ENCODE measurements at regions not wholly inside any gene's neighbourhood (a gene's known extent, or its start where the extent isn't known, plus 50 kb on each side); places are given as distances from the start of the nearest gene placed in this dataset.

- TF ChIP-seq SMC3 (IDR thresholded peaks at IDR 0.05) (no peak), SREBF2 (IDR thresholded peaks at IDR 0.05) (no peak), KDM5A (IDR thresholded peaks at IDR 0.05) (no peak)
- DNase-seq (ENCODE audit: low read depth in 1 of 2, low spot score in 1 of 2) = no peak
- no peak for ATAC-seq
- H3K9me3 ChIP-seq = no peaks in the 10 kb centered on the region
- WGBS (ENCODE audit: missing lambda C conversion rate) = 38% methylated on average over 15 of the region's 15 CpGs
- CTCF ChIA-PET = interaction anchor here (0.8 to 4.2 kb wide), 5 partner anchors 12 to 113 kb away, joined by 3 to 22 read pairs (median 3); no protein-coding TSS in a partner anchor
- H3K27ac ChIP-seq = no peak overlapping the region
- POLR2A ChIA-PET = no interaction called here
- no peaks in the 10 kb centered on the region for H3K4me1 ChIP-seq
- H3K4me3 ChIP-seq = no peak overlapping the region
- FAIRE-seq = no peak
- H3K4me2 ChIP-seq = no peak overlapping the region
Observed at GRCh38 chr12:130031041-130031440, 127.2 kb upstream of the TMEM132D start.

GRCh38 chr12:130031571-130032189, 127.9 kb upstream of the TMEM132D start:
- CTCF ChIA-PET = interaction anchor here (0.8 to 4.2 kb wide), 5 partner anchors 13 to 298 kb away, joined by 3 to 22 read pairs (median 3); no protein-coding TSS in a partner anchor
- ATAC-seq = peak; percentile 71 to 93; a peak in 5 of 6 replicates

More at GRCh38 chr12:130031571-130032189, 127.9 kb upstream of the TMEM132D start:
- POLR2A ChIA-PET = no interaction called here
- WGBS (ENCODE audit: missing lambda C conversion rate) = 11% methylated on average over 12 of the region's 12 CpGs
- Histone ChIP-seq H3K9me3 (no peaks in the 10 kb centered on the region), H3K27ac (no peak overlapping the region), H3K4me2 (no peak overlapping the region), H3K4me1 (no peaks in the 10 kb centered on the region), H3K4me3 (no peak overlapping the region)
- TF ChIP-seq HES2 (IDR thresholded peaks at IDR 0.05) (no peak), CBX8 (IDR thresholded peaks at IDR 0.05) (no peak), BHLHE40 (IDR thresholded peaks at IDR 0.05; ENCODE audit: low read depth, low read length) (no peak), ATOH8 (CRISPR knock-in tag; IDR thresholded peaks at IDR 0.05; ENCODE audit: low read depth) (no peak), EHMT2 (IDR thresholded peaks at IDR 0.05; ENCODE audit: low read depth) (no peak), JUN (IDR thresholded peaks at IDR 0.05) (no peak), EP300 (IDR thresholded peaks at IDR 0.05) (no peak), CTCF (IDR thresholded peaks at IDR 0.05) (peak; percentile 80), ZSCAN20 (CRISPR knock-in tag; IDR thresholded peaks at IDR 0.05) (no peak), ZC3H11A (IDR thresholded peaks at IDR 0.05) (no peak), ELK1 (IDR thresholded peaks at IDR 0.05; ENCODE audit: low read depth, low read length) (no peak), SMC3 (IDR thresholded peaks at IDR 0.05) (peak; percentile 31; the same call in 2 of the 3 replicates), E2F6 (IDR thresholded peaks at IDR 0.05; ENCODE audit: borderline replicate concordance, low read depth) (no peak), MAFK (IDR thresholded peaks at IDR 0.05; ENCODE audit: partially characterized antibody) (no peak), RAD21 (conservative IDR thresholded peaks at IDR 0.05 in 1 of 2, IDR thresholded peaks at IDR 0.05 in 1 of 2) (peak; percentile 25 to 46; a peak in 2 of 5 replicates), NPAS2 (CRISPR knock-in tag; IDR thresholded peaks at IDR 0.05; ENCODE audit: borderline replicate concordance) (no peak), EHF (CRISPR knock-in tag; IDR thresholded peaks at IDR 0.05) (no peak)
- DNase-seq (ENCODE audit: low read depth in 1 of 2, low spot score in 1 of 2) (peak; percentile 57 to 61), FAIRE-seq (peak; percentile 67)
